K562 (cell line): ENCODE measurements at regions not wholly inside any gene's neighbourhood (a gene's known extent, or its start where the extent isn't known, plus 50 kb on each side); places are given as distances from the start of the nearest gene placed in this dataset.

ENCODE experiments used
- ATAC-seq: fragments of 200-7000 bp; cut with Tn5 transposase; 3 replicates; pipeline ENCODE4 v1.9.1; 2020; ENCODE audit warnings: moderate library complexity
- BruUV-seq: library from RNA; stranded (reverse); fragments of 400-500 nt; replicated peaks from 2 replicates; lab custom pipeline; 2021; lab: Mats Ljungman, UMichigan
- CTCF ChIA-PET: fragments of 300-600 bp; formaldehyde crosslinking; extraction: SDS; loops from one replicate; lab custom pipeline; 2021; ENCODE audit warnings: low intra/inter-chr PET ratio; lab: Yijun Ruan, JAX
- POLR2A ChIA-PET: fragments of 300-600, 350-650 bp; sonication (Branson Sonifier 250); formaldehyde crosslinking; extraction: SDS; loops from one replicate; lab custom pipeline; 2021; ENCODE audit warnings: antibody characterized with exemption, inconsistent platforms; lab: Yijun Ruan, JAX
- DNase-seq, 4 experiments: peaks; one replicate each; pipeline versions ENCODE4 v3.0.0 to v3.0.0-alpha.2; 2011 to 2018; ENCODE audit warnings: low spot score in 3 of 4, mixed read lengths in 3 of 4; ENCODE audit errors: extremely low read depth in 1 of 4
- FAIRE-seq: peaks from 2 replicates; lab custom pipeline; 2011; peaks lifted over from hg19 to GRCh38; lab: Jason Lieb, UNC
- H2AFZ ChIP-seq: 2 replicates; pipeline ENCODE4 v1.6.0; 2011; ENCODE audit warnings: low read depth, low read length, control low read depth, inconsistent platforms
- H3K27ac ChIP-seq: fragments of 200-600 bp; 3 replicates; pipeline ENCODE4 v1.8.0; 2011; ENCODE audit warnings: low read depth, mild to moderate bottlenecking, control low read depth, inconsistent platforms, low read length, moderate library complexity, mixed read lengths; ENCODE audit errors: extremely low read depth
- H3K27me3 ChIP-seq, 2 experiments: fragments of 300-600 bp in 1 of 2; 2 replicates in 1 of 2; 3 replicates in 1 of 2; pipeline versions ENCODE4 v1.6.0 to v1.8.0; 2011; ENCODE audit warnings: inconsistent platforms in 2 of 2, low read length in 2 of 2, mild to moderate bottlenecking in 1 of 2, mixed read lengths in 1 of 2, moderate library complexity in 1 of 2; ENCODE audit not compliant: control insufficient read depth in 2 of 2, insufficient read depth in 2 of 2
- H3K36me3 ChIP-seq: fragments of 300-600 bp; 3 replicates; pipeline ENCODE4 v1.8.0; 2011; ENCODE audit warnings: mild to moderate bottlenecking, low read length, inconsistent platforms; ENCODE audit not compliant: control insufficient read depth, insufficient read depth
- H3K4me1 ChIP-seq, 2 experiments: fragments of 200-600 bp in 1 of 2; replicated peaks in 1 of 2; 2 replicates in 1 of 2; 3 replicates in 1 of 2; pipeline versions ENCODE4 v1.5.1 to v1.8.0; 2011; ENCODE audit warnings: inconsistent platforms in 2 of 2, low read length in 2 of 2, mild to moderate bottlenecking in 1 of 2, mixed read lengths in 1 of 2, moderate library complexity in 1 of 2; ENCODE audit not compliant: control insufficient read depth in 2 of 2, insufficient read depth in 2 of 2
- H3K4me2 ChIP-seq: 2 replicates; pipeline ENCODE4 v1.6.1; 2011; ENCODE audit warnings: low read length, control low read depth, inconsistent platforms, mixed read lengths; ENCODE audit not compliant: insufficient read depth
- H3K4me3 ChIP-seq: fragments of 200-600 bp; sonication (generic), shearing (Covaris generic); 2 replicates; pipeline ENCODE4 v1.5.1; 2016; ENCODE audit warnings: control low read depth, inconsistent platforms
- H3K79me2 ChIP-seq: fragments of 200-600 bp; 3 replicates; pipeline ENCODE4 v1.8.0; 2011; ENCODE audit warnings: low read length, inconsistent platforms; ENCODE audit not compliant: control insufficient read depth, insufficient read depth
- H3K9ac ChIP-seq, 2 experiments: 2 replicates each; pipeline versions ENCODE4 v1.6.0 to v1.6.1; 2011; ENCODE audit warnings: low read depth in 2 of 2, low read length in 2 of 2, control low read depth in 1 of 2, inconsistent platforms in 1 of 2, mild to moderate bottlenecking in 1 of 2, mixed read lengths in 1 of 2; ENCODE audit not compliant: insufficient read depth in 1 of 2
- H3K9me1 ChIP-seq: one replicate; pipeline ENCODE4 v1.6.0; 2011; ENCODE audit warnings: inconsistent platforms, mild to moderate bottlenecking, low read length, moderate library complexity; ENCODE audit not compliant: control insufficient read depth, insufficient read depth
- H3K9me3 ChIP-seq: replicated peaks from 2 replicates; pipeline ENCODE4 v1.5.1; 2011; ENCODE audit warnings: low read depth, low read length, inconsistent platforms; ENCODE audit not compliant: control insufficient read depth, insufficient read depth
- H4K20me1 ChIP-seq: replicated peaks from 2 replicates; pipeline ENCODE4 v1.6.1; 2011; ENCODE audit warnings: low read length, inconsistent platforms, mixed read lengths; ENCODE audit not compliant: control insufficient read depth, insufficient read depth
- ATF6 ChIP-seq: sonication (generic); formaldehyde crosslinking; IDR thresholded peaks from 2 replicates; pipeline ENCODE4 v1.4.0; 2020; ENCODE audit warnings: mild to moderate bottlenecking, missing genetic modification reagents
- BRF1 ChIP-seq: IDR thresholded peaks from 3 replicates; pipeline ENCODE4 v1.6.1; 2011; ENCODE audit warnings: borderline replicate concordance, mild to moderate bottlenecking; ENCODE audit not compliant: insufficient read length; ENCODE audit errors: extremely low read depth
- BRF2 ChIP-seq: IDR thresholded peaks from 3 replicates; pipeline ENCODE4 v1.6.1; 2011; ENCODE audit warnings: borderline replicate concordance, mild to moderate bottlenecking; ENCODE audit not compliant: insufficient read length, insufficient read depth
- C11orf30 ChIP-seq: fragments of 450-650 bp; IDR thresholded peaks from 2 replicates; pipeline ENCODE4 v1.6.1; 2016; ENCODE audit warnings: low read depth, mild to moderate bottlenecking
- CBFA2T2 ChIP-seq: fragments of 450-650 bp; conservative IDR thresholded peaks from 2 replicates; pipeline ENCODE4 v1.6.1; 2017; ENCODE audit warnings: mild to moderate bottlenecking
- CBX2 ChIP-seq: fragments of 200-600 bp; sonication (generic); IDR thresholded peaks from one replicate; pipeline ENCODE4 v1.6.1; 2012; ENCODE audit warnings: mild to moderate bottlenecking, low read length, inconsistent platforms; ENCODE audit not compliant: insufficient read depth, poor library complexity, severe bottlenecking
- CREB5 ChIP-seq: fragments of 250-450 bp; sonication (Bioruptor Pico); IDR thresholded peaks from 2 replicates; pipeline ENCODE4 v1.5.0; 2020; ENCODE audit warnings: mild to moderate bottlenecking
- ETV1 ChIP-seq: fragments of 450-650 bp; conservative IDR thresholded peaks from 2 replicates; pipeline ENCODE4 v1.6.1; 2016; ENCODE audit warnings: missing genetic modification characterization, control low read depth, low read depth, missing compliant biosample characterization
- PKNOX1 ChIP-seq: fragments of 450-650 bp; IDR thresholded peaks from 2 replicates; pipeline ENCODE4 v1.6.1; 2016
- PML ChIP-seq: IDR thresholded peaks from 2 replicates; pipeline ENCODE4 v1.6.1; 2012; ENCODE audit warnings: low read length, inconsistent platforms
- POLR2B ChIP-seq: fragments of 450-650 bp; IDR thresholded peaks from 2 replicates; pipeline ENCODE4 v1.6.1; 2018; ENCODE audit warnings: low read depth; ENCODE audit not compliant: partially characterized antibody
- ZNF408 ChIP-seq: fragments of 250-450 bp; sonication (Bioruptor Pico); IDR thresholded peaks from 2 replicates; pipeline ENCODE4 v1.4.0; 2020; ENCODE audit warnings: low read depth, mild to moderate bottlenecking, moderate library complexity
- ZNF592 ChIP-seq: fragments of 450-650 bp; IDR thresholded peaks from 2 replicates; pipeline ENCODE4 v1.6.1; 2017; ENCODE audit warnings: antibody characterized with exemption, mild to moderate bottlenecking
- ZNF717 ChIP-seq: fragments of 250-450 bp; sonication (Bioruptor Pico); IDR thresholded peaks from 2 replicates; pipeline ENCODE4 v1.5.0; 2021
- WGBS: fragments of 100-300 bp; shearing (Covaris generic); methylation state at CpG from one replicate; pipeline ENCODE4 v1.1.6; 2016; ENCODE audit warnings: low coverage, mixed read lengths; ENCODE audit not compliant: insufficient coverage; ENCODE audit errors: missing lambda C conversion rate; 5-methylcytosine and 5-hydroxymethylcytosine counted together
- in situ Hi-C: fragments of 300-500 bp; cut with MboI; formaldehyde crosslinking; loops from 4 replicates; pipeline ENCODE4 v1.15.0; 2018; ENCODE audit warnings: inconsistent platforms, mixed read lengths
- intact Hi-C: fragments of 100-400 bp; cut with micrococcal nuclease; formaldehyde crosslinking; loops from 2 replicates; pipeline ENCODE4 v1.14.2; 2022

- in situ Hi-C loops (no loop called here), intact Hi-C loops (no loop called here)
- no peak for ATAC-seq
- H3K27me3 ChIP-seq = no peaks in the 10 kb centered on the region
- no peaks in the 10 kb centered on the region for H4K20me1 ChIP-seq
- H3K4me3 ChIP-seq = no peak overlapping the region
- H3K9me3 ChIP-seq = no peaks in the 10 kb centered on the region; the same call in 1 of the 2 replicates
- H3K9ac ChIP-seq = no peak overlapping the region
- 0% methylated on average over 2 of the region's 2 CpGs for WGBS
- ChIA-PET CTCF (no interaction called here), POLR2A (no interaction called here)
- no peak overlapping the region for H3K27ac ChIP-seq
- FAIRE-seq = no peak
- H3K4me1 ChIP-seq = no peaks in the 10 kb centered on the region
- no peak for DNase-seq
- no peaks in the 10 kb centered on the region for H3K36me3 ChIP-seq
- no peaks in the 10 kb centered on the region for H3K9me1 ChIP-seq
- H3K4me2 ChIP-seq = no peak overlapping the region
- no TSS peak for BruUV-seq
- no peak overlapping the region for H2AFZ ChIP-seq
- no peaks in the 10 kb centered on the region for H3K79me2 ChIP-seq
- TF ChIP-seq BRF1 (no peak), PML (no peak), ZNF717 (CRISPR knock-in tag) (no peak), POLR2B (no peak), ZNF408 (no peak), PKNOX1 (no peak), C11orf30 (no peak), ATF6 (CRISPR knock-in tag) (no peak), CBX2 (no peak), CBFA2T2 (no peak), ZNF592 (no peak), CREB5 (no peak), BRF2 (no peak), ETV1 (tag) (no peak)
Observed at GRCh38 chr10:59077855-59078254, 98.6 kb upstream of the PHYHIPL start.
